ENCODE measurements at regions not wholly inside any gene's neighbourhood (a gene's known extent, or its start where the extent isn't known, plus 50 kb on each side); places are given as distances from the start of the nearest gene placed in this dataset.
"Not testable (repeated sequence)": the region's sequence is repeated elsewhere in the genome, so short reads cannot be mapped to it uniquely, and the experiment has no call there.

DNA sequence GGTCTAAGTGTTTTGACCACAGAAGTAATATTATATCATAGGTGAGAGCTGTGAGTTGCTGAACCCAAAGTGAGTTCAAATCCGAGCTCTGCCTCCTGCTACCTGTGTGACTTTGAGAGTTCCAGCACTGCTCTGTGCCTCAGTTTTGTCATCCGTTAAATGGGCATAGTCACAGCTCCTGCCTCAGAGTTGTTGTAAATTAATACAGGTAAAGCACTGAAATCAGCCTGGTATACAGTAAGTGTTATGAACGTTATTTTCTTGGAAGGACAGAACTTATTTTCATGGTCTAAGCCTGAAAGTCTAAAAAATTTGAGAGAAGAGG is 65.4 kb upstream of the ZNF195 start:
- not testable (repeated sequence) for H2BK120ac ChIP-seq (ENCODE audit: low read depth, low read length); H3K18ac ChIP-seq (ENCODE audit: low read length); H3K36me3 ChIP-seq (replicated peaks in 1 of 2; ENCODE audit: control insufficient read depth in 2 of 2, insufficient read depth in 2 of 2, low read length in 2 of 2); H3K27ac ChIP-seq (replicated peaks; ENCODE audit: low read length); H3K4me1 ChIP-seq (ENCODE audit: control insufficient read depth in 2 of 2, insufficient read depth in 1 of 2, low read depth in 1 of 2, low read length in 2 of 2); H3K14ac ChIP-seq (ENCODE audit: low read length); H3K4me2 ChIP-seq (ENCODE audit: insufficient read depth, low read length, poor library complexity, severe bottlenecking); H3K27me3 ChIP-seq (ENCODE audit: control insufficient read depth in 3 of 3, insufficient read depth in 3 of 3, low read depth in 1 of 3, low read length in 3 of 3); H2BK12ac ChIP-seq (ENCODE audit: low read length); H3K23ac ChIP-seq (ENCODE audit: low read depth, low read length, poor library complexity); H4K91ac ChIP-seq (ENCODE audit: low read depth, low read length, poor library complexity); H3K4ac ChIP-seq (ENCODE audit: low read length); H4K8ac ChIP-seq (ENCODE audit: low read depth, low read length); H3K9ac ChIP-seq (ENCODE audit: low read depth, low read length, poor library complexity); H2AFZ ChIP-seq (ENCODE audit: low read length); H2AK5ac ChIP-seq (ENCODE audit: low read depth, low read length); H3K4me3 ChIP-seq (ENCODE audit: low read length in 2 of 2); H2BK15ac ChIP-seq (ENCODE audit: low read length); H3K9me3 ChIP-seq (replicated peaks in 1 of 2; ENCODE audit: control insufficient read depth in 2 of 2, insufficient read depth in 1 of 2, low read depth in 1 of 2, low read length in 2 of 2); H3K79me1 ChIP-seq (ENCODE audit: low read depth, low read length); H2BK5ac ChIP-seq (ENCODE audit: low read length); DNase-seq (ENCODE audit: low spot score)
- WGBS, 2 donors (ENCODE audit: extremely low coverage in 2 of 2, insufficient read length in 2 of 2, insufficient replicate concordance in 1 of 2), result no CpG with 5 or more reads among the region's 3 CpGs

- H3K27ac ChIP-seq (replicated peaks; ENCODE audit: low read length); H2BK120ac ChIP-seq (ENCODE audit: low read depth, low read length); H3K18ac ChIP-seq (ENCODE audit: low read length); H3K9ac ChIP-seq (ENCODE audit: low read depth, low read length, poor library complexity); DNase-seq (ENCODE audit: low spot score); H2AFZ ChIP-seq (ENCODE audit: low read length); H3K27me3 ChIP-seq (ENCODE audit: control insufficient read depth in 3 of 3, insufficient read depth in 3 of 3, low read depth in 1 of 3, low read length in 3 of 3); H2BK15ac ChIP-seq (ENCODE audit: low read length); H3K4me2 ChIP-seq (ENCODE audit: insufficient read depth, low read length, poor library complexity, severe bottlenecking); H3K9me3 ChIP-seq (replicated peaks in 1 of 2; ENCODE audit: control insufficient read depth in 2 of 2, insufficient read depth in 1 of 2, low read depth in 1 of 2, low read length in 2 of 2); H4K8ac ChIP-seq (ENCODE audit: low read depth, low read length); H3K4me1 ChIP-seq (ENCODE audit: control insufficient read depth in 2 of 2, insufficient read depth in 1 of 2, low read depth in 1 of 2, low read length in 2 of 2); H4K91ac ChIP-seq (ENCODE audit: low read depth, low read length, poor library complexity); H3K14ac ChIP-seq (ENCODE audit: low read length); H3K4me3 ChIP-seq (ENCODE audit: low read length in 2 of 2); H3K23ac ChIP-seq (ENCODE audit: low read depth, low read length, poor library complexity); H2BK12ac ChIP-seq (ENCODE audit: low read length); H2AK5ac ChIP-seq (ENCODE audit: low read depth, low read length); H3K79me1 ChIP-seq (ENCODE audit: low read depth, low read length); H3K4ac ChIP-seq (ENCODE audit: low read length); H2BK5ac ChIP-seq (ENCODE audit: low read length); H3K36me3 ChIP-seq (replicated peaks in 1 of 2; ENCODE audit: control insufficient read depth in 2 of 2, insufficient read depth in 2 of 2, low read length in 2 of 2): not testable (repeated sequence)
- WGBS, 2 donors (ENCODE audit: extremely low coverage in 2 of 2, insufficient read length in 2 of 2, insufficient replicate concordance in 1 of 2), result no CpG with 5 or more reads among the region's 16 CpGs
These were observed 64.9 kb upstream of the ZNF195 start for GRCh38 chr11:3443700-3444419.

GRCh38 chr11:3437441-3437840 is 58.5 kb upstream of the ZNF195 start:
- not testable (repeated sequence) for DNase-seq (ENCODE audit: low spot score); H2BK5ac ChIP-seq (ENCODE audit: low read length); H3K4ac ChIP-seq (ENCODE audit: low read length); H3K27me3 ChIP-seq (ENCODE audit: control insufficient read depth in 3 of 3, insufficient read depth in 3 of 3, low read depth in 1 of 3, low read length in 3 of 3); H3K18ac ChIP-seq (ENCODE audit: low read length); H4K91ac ChIP-seq (ENCODE audit: low read depth, low read length, poor library complexity); H3K27ac ChIP-seq (replicated peaks; ENCODE audit: low read length); H2BK15ac ChIP-seq (ENCODE audit: low read length); H2BK120ac ChIP-seq (ENCODE audit: low read depth, low read length); H3K14ac ChIP-seq (ENCODE audit: low read length); H2AFZ ChIP-seq (ENCODE audit: low read length); H3K4me3 ChIP-seq (ENCODE audit: low read length in 2 of 2); H3K4me1 ChIP-seq (ENCODE audit: control insufficient read depth in 2 of 2, insufficient read depth in 1 of 2, low read depth in 1 of 2, low read length in 2 of 2); H3K79me1 ChIP-seq (ENCODE audit: low read depth, low read length); H2AK5ac ChIP-seq (ENCODE audit: low read depth, low read length); H3K36me3 ChIP-seq (replicated peaks in 1 of 2; ENCODE audit: control insufficient read depth in 2 of 2, insufficient read depth in 2 of 2, low read length in 2 of 2); H3K9ac ChIP-seq (ENCODE audit: low read depth, low read length, poor library complexity); H3K23ac ChIP-seq (ENCODE audit: low read depth, low read length, poor library complexity); H3K4me2 ChIP-seq (ENCODE audit: insufficient read depth, low read length, poor library complexity, severe bottlenecking); H3K9me3 ChIP-seq (replicated peaks in 1 of 2; ENCODE audit: control insufficient read depth in 2 of 2, insufficient read depth in 1 of 2, low read depth in 1 of 2, low read length in 2 of 2); H2BK12ac ChIP-seq (ENCODE audit: low read length); H4K8ac ChIP-seq (ENCODE audit: low read depth, low read length)
- no CpG with 5 or more reads among the region's 14 CpGs for WGBS, 2 donors (ENCODE audit: extremely low coverage in 2 of 2, insufficient read length in 2 of 2, insufficient replicate concordance in 1 of 2)

DNA sequence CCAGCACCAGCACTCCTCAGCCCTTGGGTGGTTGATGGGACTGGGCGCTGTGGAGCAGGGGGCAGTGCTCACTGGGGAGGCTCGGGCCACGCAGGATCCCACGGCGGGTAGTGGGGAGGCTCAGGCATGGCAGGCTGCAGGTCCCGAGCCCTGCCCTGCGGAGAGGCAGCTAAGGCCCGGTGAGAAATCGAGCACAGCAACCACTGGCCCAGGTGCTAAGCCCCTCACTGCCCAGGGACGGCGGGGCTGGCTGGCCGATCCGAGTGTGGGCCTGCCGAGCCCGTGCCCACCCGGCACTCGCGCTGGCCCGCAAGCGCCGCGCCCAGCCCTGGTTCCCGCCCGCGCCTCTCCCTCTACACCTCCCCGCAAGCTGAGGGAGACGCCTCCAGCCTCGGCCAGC is 56.0 kb upstream of the ZNF195 start:
- no peak overlapping the region for H2BK12ac ChIP-seq (ENCODE audit: low read length)
- no CpG with 5 or more reads among the region's 28 CpGs for whole genome bisulfite sequencing, 2 donors (ENCODE audit: extremely low coverage in 2 of 2, insufficient read length in 2 of 2, insufficient replicate concordance in 1 of 2)
- H3K4me1 ChIP-seq (ENCODE audit: control insufficient read depth in 2 of 2, insufficient read depth in 1 of 2, low read depth in 1 of 2, low read length in 2 of 2), result no peaks in the 10 kb centered on the region
- H4K91ac ChIP-seq (ENCODE audit: low read depth, low read length, poor library complexity), result no peak overlapping the region
- H2BK15ac ChIP-seq (ENCODE audit: low read length), result no peak overlapping the region
- H3K9ac ChIP-seq (ENCODE audit: low read depth, low read length, poor library complexity), result no peak overlapping the region
- no peak overlapping the region for H3K27ac ChIP-seq (replicated peaks; ENCODE audit: low read length)
- no peak overlapping the region for H3K4ac ChIP-seq (ENCODE audit: low read length)
- no peak overlapping the region for H2AK5ac ChIP-seq (ENCODE audit: low read depth, low read length)
- H3K79me1 ChIP-seq (ENCODE audit: low read depth, low read length), result no peaks in the 10 kb centered on the region
- no peaks in the 10 kb centered on the region for H3K27me3 ChIP-seq (ENCODE audit: control insufficient read depth in 3 of 3, insufficient read depth in 3 of 3, low read depth in 1 of 3, low read length in 3 of 3)
- no peaks in the 10 kb centered on the region for H3K36me3 ChIP-seq (replicated peaks in 1 of 2; ENCODE audit: control insufficient read depth in 2 of 2, insufficient read depth in 2 of 2, low read length in 2 of 2)
- H3K4me3 ChIP-seq (ENCODE audit: low read length in 2 of 2), result no peak overlapping the region
- no peak overlapping the region for H3K4me2 ChIP-seq (ENCODE audit: insufficient read depth, low read length, poor library complexity, severe bottlenecking)
- H3K23ac ChIP-seq (ENCODE audit: low read depth, low read length, poor library complexity), result no peak overlapping the region
- H3K18ac ChIP-seq (ENCODE audit: low read length), result no peak overlapping the region
- DNase-seq (ENCODE audit: low spot score), result no peak
- H2AFZ ChIP-seq (ENCODE audit: low read length), result no peak overlapping the region
- H2BK120ac ChIP-seq (ENCODE audit: low read depth, low read length), result no peak overlapping the region
- H3K14ac ChIP-seq (ENCODE audit: low read length), result peak overlapping the region; percentile 21
- H3K9me3 ChIP-seq (replicated peaks in 1 of 2; ENCODE audit: control insufficient read depth in 2 of 2, insufficient read depth in 1 of 2, low read depth in 1 of 2, low read length in 2 of 2), result no peaks in the 10 kb centered on the region
- no peak overlapping the region for H2BK5ac ChIP-seq (ENCODE audit: low read length)
- H4K8ac ChIP-seq (ENCODE audit: low read depth, low read length), result no peak overlapping the region

Measured in neuronal stem cell (in vitro differentiated cells).